MG63 (cell line): ENCODE measurements at regions not wholly inside any gene's neighbourhood (a gene's known extent, or its start where the extent isn't known, plus 50 kb on each side); places are given as distances from the start of the nearest gene placed in this dataset.

Experiments used
- DNase-seq: peaks from one replicate; pipeline ENCODE4 v3.0.0-alpha.2; 2020
- H3K27me3 ChIP-seq: fragments of 250-450 bp; sonication (Bioruptor Pico); 2 replicates; pipeline ENCODE4 v1.5.1; 2020; ENCODE audit warnings: mild to moderate bottlenecking, moderate library complexity
- H3K36me3 ChIP-seq: fragments of 250-450 bp; sonication (Bioruptor Pico); 2 replicates; pipeline ENCODE4 v1.5.1; 2020; ENCODE audit warnings: mild to moderate bottlenecking, moderate library complexity
- H3K4me3 ChIP-seq: fragments of 250-450 bp; sonication (Bioruptor Pico); 2 replicates; pipeline ENCODE4 v1.5.1; 2020; ENCODE audit warnings: mild to moderate bottlenecking, moderate library complexity
- H3K9me3 ChIP-seq: fragments of 250-450 bp; sonication (Bioruptor Pico); 2 replicates; pipeline ENCODE4 v1.5.1; 2020; ENCODE audit warnings: mild to moderate bottlenecking, moderate library complexity

DNA sequence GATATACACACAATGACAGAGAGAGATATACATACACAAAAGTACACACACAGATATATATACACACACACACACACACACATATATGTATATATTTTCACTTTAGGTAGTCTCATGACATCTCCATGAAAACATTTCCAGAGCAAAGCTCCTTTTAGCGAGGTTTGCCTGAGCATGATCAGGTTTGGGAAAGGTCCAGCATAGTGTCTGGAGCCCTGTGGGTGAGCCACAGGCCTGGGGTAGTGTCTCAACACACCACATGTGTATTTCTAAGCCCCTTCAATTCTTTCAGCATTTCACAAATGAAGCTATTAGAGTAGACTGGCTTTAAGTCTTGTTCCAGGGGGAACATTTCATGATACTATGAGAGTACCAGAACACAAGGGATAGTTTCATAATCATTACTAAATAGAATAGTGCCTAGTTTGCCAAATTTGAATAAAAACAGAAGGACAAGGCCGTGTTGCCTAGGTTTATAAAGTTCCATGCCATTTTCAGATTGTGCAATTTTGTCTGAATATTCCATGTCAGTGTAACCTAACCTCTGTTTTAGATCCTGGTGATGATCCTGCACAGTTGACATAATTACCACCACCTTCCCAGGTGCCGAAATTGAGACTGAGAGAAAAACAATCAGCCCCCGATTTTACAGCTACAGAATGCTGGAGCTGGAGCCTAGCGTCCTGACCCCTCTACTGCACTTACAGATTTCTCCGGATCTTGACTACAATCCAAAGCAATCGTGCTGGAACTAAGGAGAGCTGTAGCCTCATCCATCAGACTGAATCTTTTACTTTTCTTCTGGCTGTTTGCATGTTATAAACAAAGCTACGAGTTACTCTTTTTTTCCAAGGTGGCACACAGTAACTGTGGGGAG is 332.7 kb downstream of the CYRIA start:
- H3K9me3 ChIP-seq, result no peaks in the 10 kb centered on the region
- H3K27me3 ChIP-seq, result no peaks in the 10 kb centered on the region
- H3K36me3 ChIP-seq, result no peaks in the 10 kb centered on the region
- H3K4me3 ChIP-seq, result no peak overlapping the region
- DNase-seq, result no peak

DNA sequence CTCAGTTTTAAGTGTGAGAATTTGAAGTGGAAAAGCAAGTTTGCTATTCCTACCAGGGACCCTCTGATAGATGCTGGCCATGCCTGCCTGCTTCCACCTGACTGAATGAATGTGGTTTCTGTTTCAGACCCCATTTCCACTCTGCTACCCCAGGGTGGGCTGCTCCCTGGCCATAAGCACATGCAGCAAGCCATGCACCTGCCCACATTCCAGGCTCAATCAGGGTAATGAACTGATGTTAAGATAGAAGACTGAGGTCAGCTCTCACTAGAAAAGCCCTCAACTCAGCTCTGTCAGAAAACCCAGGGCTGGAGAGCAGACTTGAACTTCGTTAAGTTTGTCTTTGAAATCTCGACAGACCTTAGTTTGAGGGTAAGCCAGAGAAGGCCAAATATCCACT is 333.9 kb downstream of the CYRIA start:
- no peak for DNase-seq
- Histone ChIP-seq H3K9me3 (no peaks in the 10 kb centered on the region), H3K36me3 (no peaks in the 10 kb centered on the region), H3K27me3 (no peaks in the 10 kb centered on the region), H3K4me3 (no peak overlapping the region)

DNA sequence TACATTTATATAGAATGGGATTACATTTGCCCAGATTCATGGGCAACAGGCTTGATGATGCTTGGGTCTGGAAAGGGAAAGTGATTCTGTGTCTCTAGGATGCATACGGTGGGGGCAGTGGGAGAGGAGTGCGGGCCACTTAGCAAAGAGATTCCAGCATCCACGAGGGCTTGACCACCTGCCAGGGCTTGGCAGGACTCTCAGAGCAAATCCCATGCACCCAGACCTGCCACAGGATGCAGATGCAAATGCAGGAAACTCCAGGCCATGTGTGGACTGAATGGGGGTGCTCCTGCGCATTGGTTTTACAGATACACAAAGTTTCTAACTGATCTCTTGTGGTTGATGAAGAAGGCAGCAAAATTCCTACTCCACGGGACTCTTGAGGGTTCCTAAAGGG is 334.7 kb downstream of the CYRIA start:
- no peak for DNase-seq
- H3K9me3 ChIP-seq, result no peaks in the 10 kb centered on the region
- no peak overlapping the region for H3K4me3 ChIP-seq
- H3K36me3 ChIP-seq, result no peaks in the 10 kb centered on the region
- no peaks in the 10 kb centered on the region for H3K27me3 ChIP-seq

DNA sequence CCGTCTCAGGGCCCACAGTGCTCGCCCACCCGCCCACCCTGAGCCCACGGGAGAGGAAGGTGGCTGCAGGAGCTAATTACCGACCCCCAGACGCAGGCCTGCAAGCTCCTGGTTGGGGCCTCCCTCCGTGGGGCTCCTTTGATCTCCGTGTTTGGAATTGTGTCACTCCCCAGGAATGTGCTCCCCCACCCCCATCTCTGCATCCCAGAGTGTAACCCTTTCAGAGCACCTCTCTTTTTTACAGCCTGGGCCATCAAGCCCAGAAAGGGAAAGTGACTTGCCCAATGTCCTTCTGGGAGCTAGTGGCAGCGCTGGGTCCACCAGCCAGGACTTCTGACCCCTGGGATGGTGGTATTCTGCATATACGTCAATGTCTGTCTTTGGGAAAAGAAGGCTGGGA is 335.1 kb downstream of the CYRIA start:
- no peak for DNase-seq
- H3K9me3 ChIP-seq, result no peaks in the 10 kb centered on the region
- H3K4me3 ChIP-seq, result no peak overlapping the region
- H3K27me3 ChIP-seq, result no peaks in the 10 kb centered on the region
- H3K36me3 ChIP-seq, result no peaks in the 10 kb centered on the region

DNA sequence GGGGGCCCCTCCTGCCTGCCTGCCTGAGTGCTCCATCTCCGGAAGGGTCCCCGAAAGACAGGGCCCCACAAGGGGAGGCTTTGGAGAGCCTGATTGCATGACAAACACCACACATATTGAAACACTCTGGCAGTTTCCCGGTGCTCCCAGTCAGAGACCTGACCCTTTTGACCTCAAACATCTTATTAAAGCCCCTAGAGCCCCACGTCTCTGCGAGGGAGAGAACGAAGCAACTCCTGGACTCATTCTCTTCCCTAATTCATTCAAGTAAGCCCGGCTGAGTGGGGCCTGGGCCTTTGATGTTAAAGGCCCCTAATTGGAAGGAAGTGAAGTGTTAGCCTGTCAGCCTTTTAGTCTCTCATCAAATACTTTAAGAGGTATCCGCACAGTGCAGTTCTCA is 335.6 kb downstream of the CYRIA start:
- DNase-seq, result no peak
- Histone ChIP-seq H3K36me3 (no peaks in the 10 kb centered on the region), H3K27me3 (no peaks in the 10 kb centered on the region), H3K9me3 (no peaks in the 10 kb centered on the region), H3K4me3 (no peak overlapping the region)

DNA sequence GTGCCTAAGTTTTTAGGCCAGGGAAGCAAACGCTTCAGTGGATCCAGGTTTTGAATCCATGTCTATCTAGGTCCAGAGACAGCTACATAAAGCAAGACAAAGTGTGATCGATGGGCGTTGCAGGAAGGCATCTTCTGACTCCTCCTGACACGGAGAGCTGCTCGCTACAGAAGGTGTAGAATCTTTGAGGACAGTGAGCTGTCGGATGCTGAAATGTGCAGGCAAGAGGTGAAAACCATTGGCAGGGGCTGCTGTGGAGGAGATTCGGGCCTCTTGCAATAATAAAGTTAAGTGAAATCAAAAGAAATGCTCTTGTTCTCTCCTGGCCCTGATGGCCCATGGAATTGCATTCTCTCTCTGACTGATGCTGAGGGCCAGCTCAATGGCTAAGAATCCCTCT is 336.2 kb downstream of the CYRIA start:
- H3K27me3 ChIP-seq, result no peaks in the 10 kb centered on the region
- H3K9me3 ChIP-seq, result no peaks in the 10 kb centered on the region
- H3K4me3 ChIP-seq, result no peak overlapping the region
- no peak for DNase-seq
- H3K36me3 ChIP-seq, result no peaks in the 10 kb centered on the region

DNA sequence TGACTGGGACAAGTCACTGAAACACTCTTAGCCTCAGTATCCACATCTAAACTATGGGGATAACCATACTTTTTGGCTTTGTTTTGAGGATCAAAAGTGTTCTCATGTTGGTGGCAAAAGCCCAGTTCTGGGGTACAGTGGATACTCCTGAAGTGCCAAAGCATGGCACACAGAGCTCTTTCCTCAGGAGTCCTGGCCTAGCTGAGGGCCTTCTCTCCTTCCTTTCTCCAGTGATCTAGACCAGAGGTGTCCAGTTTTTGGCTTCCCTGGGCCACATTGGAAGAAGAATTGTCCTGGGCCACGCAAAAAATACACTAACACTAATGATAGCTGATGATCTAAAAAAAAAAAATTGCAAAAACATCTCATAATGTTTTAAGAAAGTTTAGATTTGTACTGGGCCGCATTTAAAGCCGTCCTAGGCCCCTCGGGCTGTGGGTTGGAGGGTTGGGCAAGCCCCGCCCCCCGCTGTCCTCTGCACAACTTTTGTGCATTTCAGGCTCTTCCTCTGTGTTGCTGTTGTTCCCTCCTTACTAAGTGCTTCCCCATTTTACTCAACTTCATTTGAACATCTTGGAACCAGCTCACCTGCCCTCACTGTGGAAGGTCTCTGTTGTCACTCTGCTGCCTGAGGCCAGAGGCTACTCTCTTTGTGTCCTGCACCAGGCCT is 337.0 kb downstream of the CYRIA start:
- H3K9me3 ChIP-seq, result no peaks in the 10 kb centered on the region
- no peaks in the 10 kb centered on the region for H3K36me3 ChIP-seq
- DNase-seq, result no peak
- H3K27me3 ChIP-seq, result peaks cover 4% of the 10 kb centered on the region; the same call in 1 of the 2 replicates
- H3K4me3 ChIP-seq, result no peak overlapping the region

DNA sequence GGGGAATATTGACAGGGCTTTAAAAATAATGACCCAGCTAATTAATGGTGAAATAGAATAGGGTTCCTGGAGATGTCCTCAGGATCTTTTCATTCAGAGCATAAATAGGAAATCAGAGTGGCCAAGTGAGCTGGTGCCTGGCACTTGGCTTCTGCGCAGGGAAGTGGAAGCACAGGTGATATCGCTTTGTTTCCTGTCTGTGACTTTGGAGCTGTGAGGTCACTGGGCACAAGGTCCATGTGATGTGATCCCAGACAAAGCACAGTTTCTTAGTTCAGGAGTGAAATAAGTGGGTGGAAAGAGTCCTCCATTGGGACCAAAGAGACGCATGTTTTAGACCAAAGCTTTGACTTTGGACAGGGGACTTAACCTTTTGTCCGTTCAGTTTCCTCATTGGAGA is 338.3 kb downstream of the CYRIA start:
- no peak for DNase-seq
- H3K4me3 ChIP-seq, result no peak overlapping the region
- peaks cover 4% of the 10 kb centered on the region; the same call in 1 of the 2 replicates for H3K27me3 ChIP-seq

DNA sequence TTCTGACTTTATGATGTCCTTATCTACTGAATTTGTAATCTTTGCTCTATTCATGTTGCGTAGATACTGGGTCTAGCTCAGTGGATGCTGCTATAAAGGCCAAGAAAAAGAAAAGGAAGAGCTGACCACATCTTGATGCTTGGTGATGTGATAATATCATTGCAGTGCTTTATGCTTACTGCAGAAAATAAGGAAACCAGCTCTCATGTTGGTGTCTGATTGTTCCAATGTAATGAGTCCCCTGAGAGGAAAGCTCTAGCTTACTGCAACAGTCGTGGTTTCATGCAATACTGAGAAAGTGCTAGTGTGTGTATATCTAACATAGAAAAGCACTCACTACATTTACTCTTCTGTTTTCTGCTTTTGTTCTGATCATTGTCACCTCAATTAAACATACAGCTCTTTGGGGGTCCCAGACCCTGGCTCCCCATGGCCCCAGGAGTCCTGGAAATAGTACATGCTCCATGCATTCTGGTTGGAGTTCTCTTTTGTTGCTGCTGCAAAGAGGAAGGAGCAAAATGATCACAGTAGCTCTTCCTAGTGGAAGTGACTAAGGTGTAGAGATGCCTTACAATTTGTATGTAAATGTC is 338.8 kb downstream of the CYRIA start:
- DNase-seq, result no peak
- Histone ChIP-seq H3K36me3 (no peaks in the 10 kb centered on the region), H3K9me3 (no peaks in the 10 kb centered on the region), H3K27me3 (peaks cover 4% of the 10 kb centered on the region; the same call in 1 of the 2 replicates), H3K4me3 (no peak overlapping the region)

More for the DNA sequence above, 338.3 kb downstream of the CYRIA start:
- H3K36me3 ChIP-seq, result no peaks in the 10 kb centered on the region
- H3K9me3 ChIP-seq, result no peaks in the 10 kb centered on the region

DNA sequence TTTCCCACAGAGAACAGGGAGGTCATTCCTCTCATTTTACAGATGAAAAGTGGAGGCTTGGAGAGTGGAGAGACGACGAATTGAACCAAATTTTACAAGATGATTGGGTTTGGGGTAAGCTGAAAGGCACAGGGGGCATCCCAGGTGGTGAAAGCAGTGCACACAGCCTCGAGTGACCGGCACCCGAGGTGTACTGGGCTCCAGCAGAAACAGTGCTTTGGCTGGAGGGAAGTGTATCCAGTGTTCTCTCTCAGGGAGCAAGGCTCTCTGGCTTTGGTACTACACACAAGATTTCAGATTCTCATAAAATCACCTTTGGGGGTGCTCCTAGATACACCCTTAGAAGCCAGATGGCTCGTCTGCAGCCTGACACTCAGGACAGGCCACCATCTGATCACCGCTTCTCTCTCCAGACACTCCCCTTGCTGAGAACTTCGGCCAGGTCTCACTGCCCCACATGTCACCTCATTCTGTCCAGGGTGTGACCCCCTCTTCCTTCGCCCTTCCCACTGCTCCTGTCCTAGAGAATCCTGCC is 339.6 kb downstream of the CYRIA start:
- no peak for DNase-seq
- Histone ChIP-seq H3K27me3 (peaks cover 4% of the 10 kb centered on the region; the same call in 1 of the 2 replicates), H3K9me3 (no peaks in the 10 kb centered on the region), H3K36me3 (no peaks in the 10 kb centered on the region), H3K4me3 (no peak overlapping the region)

DNA sequence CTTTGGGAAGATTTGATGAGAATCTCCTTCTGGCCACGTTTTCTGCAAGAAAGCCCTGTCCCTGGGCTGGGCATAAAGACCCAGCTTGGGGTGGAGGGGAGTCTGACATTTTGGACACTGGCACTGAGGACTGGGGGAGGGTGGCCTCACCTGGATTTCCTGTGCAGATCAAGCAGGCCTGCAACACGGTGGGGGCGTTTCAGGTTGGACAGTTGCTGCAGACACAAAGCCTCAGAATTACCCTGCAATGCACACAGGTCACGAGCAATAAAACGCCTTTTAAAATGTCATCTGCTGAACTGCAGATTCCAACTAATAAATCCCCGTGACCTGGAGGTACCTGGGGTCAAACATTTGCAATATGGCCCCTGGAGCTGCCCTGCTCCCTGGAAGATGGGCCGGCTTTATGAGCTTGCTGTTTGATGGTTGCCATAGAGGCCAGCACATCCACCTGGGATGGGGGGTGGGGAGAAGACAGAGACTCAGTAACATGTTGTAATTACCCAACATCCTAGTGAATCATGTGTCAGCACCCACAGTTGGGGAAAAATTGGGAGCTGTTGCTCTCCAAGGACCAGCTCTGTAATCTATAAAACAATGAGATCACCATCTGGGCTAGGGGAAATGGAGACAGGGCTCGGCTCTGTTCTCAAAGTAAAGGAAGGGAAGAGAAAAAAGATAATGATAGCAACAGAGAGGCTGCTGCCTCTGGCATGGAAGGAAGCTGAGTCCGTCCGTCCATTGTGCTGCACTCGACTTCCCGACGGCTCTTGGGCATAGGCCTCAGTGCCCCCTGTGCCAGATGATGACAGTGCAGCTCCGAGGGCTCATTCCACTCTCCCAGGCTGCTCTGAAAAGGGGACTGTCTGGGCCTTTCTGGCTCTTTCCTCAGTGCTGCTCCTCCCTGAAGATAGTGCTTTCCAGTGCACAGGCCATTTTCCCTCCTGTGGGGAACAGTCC is 340.3 kb downstream of the CYRIA start:
- H3K27me3 ChIP-seq, result peaks cover 4% of the 10 kb centered on the region; the same call in 1 of the 2 replicates
- H3K9me3 ChIP-seq, result no peaks in the 10 kb centered on the region
- no peaks in the 10 kb centered on the region for H3K36me3 ChIP-seq
- no peak for DNase-seq
- no peak overlapping the region for H3K4me3 ChIP-seq

DNA sequence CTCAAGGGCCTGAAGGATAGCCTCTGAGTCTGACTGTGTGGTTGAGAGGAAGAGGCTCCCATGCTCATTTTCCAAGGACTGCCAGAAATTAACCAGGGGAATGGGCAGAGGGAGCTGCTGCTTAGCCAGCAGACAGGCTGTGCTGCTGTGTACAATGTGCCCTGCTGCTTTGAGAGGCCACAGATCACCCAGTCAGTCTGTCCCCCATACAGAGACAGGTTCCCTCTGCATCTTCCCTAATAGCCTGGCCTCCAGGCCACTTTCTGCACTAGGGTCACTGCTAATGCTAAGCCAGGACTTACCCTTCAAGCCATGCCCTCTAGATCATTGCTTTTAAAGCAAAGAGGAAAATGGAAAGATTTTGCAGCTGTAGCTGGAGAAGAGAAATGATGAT is 341.1 kb downstream of the CYRIA start:
- no peak overlapping the region for H3K4me3 ChIP-seq
- peaks cover 4% of the 10 kb centered on the region; the same call in 1 of the 2 replicates for H3K27me3 ChIP-seq
- DNase-seq, result no peak
- H3K9me3 ChIP-seq, result no peaks in the 10 kb centered on the region
- no peaks in the 10 kb centered on the region for H3K36me3 ChIP-seq

DNA sequence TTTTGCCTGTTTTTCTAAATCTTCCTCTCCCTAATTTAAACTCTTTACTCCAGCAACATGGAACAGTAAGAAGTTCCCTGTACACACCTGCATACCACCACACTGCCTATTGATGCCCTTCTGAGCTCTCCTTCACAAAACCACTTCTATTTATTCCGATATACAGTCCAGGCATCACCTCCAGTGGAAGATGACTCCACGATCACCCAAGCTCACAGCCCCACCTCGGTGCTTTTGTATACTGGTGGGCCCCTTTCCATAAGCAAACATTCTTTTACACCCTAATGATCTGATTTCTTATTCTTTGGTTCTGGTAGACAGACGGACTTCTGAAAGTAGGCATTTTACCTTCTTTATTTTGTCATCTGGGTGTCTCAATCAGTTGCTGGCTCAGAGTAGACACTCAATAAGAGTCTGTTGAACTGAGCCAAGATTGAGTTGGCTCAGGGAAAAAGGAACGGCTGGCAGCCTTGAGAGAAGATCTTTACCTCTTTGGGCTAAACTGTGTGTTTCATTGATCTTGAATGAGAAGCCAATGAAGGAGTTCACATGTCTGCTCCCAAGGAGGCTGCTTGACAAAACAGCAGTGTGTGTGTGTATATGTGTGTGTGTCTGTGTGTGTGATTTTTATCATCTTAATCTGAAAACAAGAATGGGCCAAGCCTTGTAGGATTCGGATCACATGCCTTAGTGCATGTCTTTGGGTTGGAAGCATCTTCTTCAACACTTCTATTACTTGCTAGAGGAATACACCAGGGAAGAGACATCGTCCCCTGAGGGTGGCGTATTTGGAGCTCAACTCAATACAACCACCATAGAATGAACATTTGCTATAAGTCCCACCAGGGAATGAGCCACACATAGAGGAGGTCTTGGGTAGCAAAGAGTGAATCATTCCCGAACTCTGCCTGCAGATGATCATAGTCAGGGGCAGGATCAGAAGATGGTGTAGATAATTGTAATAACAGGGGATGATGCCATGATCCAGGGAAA is 341.8 kb downstream of the CYRIA start:
- H3K9me3 ChIP-seq, result no peaks in the 10 kb centered on the region
- no peak overlapping the region for H3K4me3 ChIP-seq
- H3K36me3 ChIP-seq, result no peaks in the 10 kb centered on the region
- DNase-seq, result no peak
- H3K27me3 ChIP-seq, result peaks cover 4% of the 10 kb centered on the region; the same call in 1 of the 2 replicates

DNA sequence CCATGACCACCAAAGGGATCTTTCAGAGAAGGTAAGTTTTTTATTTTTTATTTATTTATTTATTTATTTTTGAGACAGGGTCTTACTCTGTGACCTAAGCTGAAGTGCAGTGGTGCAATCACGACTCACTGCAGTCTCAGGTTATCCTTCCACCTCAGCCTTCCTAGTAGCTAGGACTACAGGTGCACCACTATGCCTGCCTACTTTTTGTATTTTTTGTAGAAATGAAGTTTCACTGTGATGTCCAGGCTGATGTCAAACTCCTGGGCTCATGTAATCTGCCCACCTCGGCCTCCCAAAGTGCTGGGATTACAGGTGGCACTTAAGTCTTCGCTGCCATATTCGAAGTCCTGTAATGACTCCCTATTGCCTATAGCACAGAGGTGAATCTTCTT is 342.5 kb downstream of the CYRIA start:
- H3K9me3 ChIP-seq, result no peaks in the 10 kb centered on the region

More for the DNA sequence above, 342.5 kb downstream of the CYRIA start:
- H3K36me3 ChIP-seq, result no peaks in the 10 kb centered on the region
- H3K4me3 ChIP-seq, result no peak overlapping the region
- DNase-seq, result no peak
- peaks cover 4% of the 10 kb centered on the region; the same call in 1 of the 2 replicates for H3K27me3 ChIP-seq
